Omental fat pad (tissue), 3 donors: ENCODE measurements at regions not wholly inside any gene's neighbourhood (a gene's known extent, or its start where the extent isn't known, plus 50 kb on each side); places are given as distances from the start of the nearest gene placed in this dataset.

ENCODE experiments used
- ATAC-seq: fragments of 150-250 bp; one replicate; pipeline ENCODE4 v1.9.1; 2016; ENCODE audit warnings: mild to moderate bottlenecking, moderate library complexity; ENCODE audit not compliant: low FRiP score
- DNase-seq: peaks from one replicate; pipeline ENCODE4 v3.0.0-alpha.2; 2019; ENCODE audit warnings: low spot score
- CTCF ChIP-seq, 3 donors: fragments of 450-650 bp; IDR thresholded peaks; one replicate each; pipeline ENCODE4 v1.5.1; 2016 to 2017; ENCODE audit warnings: antibody characterized with exemption in 3 of 3, mild to moderate bottlenecking in 3 of 3, moderate library complexity in 2 of 3

GRCh38 chr17:77753246-77753645, 205.3 kb upstream of the TNRC6C start:
- TF ChIP-seq CTCF (IDR thresholded peaks at IDR 0.05) = no peak
- DNase-seq (no peak), ATAC-seq (no peak)

DNA sequence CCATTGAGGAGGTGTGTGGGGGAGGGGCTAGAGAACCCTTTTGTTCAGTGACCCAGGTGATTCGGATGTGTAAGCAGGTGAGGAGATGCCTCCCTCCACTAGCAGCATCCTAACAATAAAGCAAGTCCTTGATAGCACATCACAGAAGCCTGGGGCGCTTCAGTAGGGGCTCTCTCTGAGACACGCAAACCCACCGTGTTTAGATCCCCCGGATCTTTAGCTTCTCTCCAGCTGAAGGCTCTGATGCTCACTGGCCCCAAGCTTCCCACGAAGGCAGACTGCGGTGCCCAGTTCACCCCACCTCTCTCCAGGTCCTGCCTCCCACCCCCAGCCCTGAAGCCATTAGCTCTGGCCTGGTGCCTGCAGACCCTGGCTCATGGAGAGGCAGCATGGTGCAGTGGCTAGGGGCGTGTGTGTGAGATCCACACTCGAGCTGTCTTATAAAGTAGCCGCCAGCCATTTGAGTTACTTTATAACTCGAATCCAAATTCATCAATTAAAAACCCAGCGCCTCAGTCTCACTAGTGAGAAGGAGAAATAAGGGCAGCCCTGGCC, 204.7 kb upstream of the TNRC6C start:
- no peak for TF ChIP-seq CTCF (IDR thresholded peaks at IDR 0.05)
- ATAC-seq (no peak), DNase-seq (no peak)

- TF ChIP-seq CTCF (IDR thresholded peaks at IDR 0.05) = no peak
- ATAC-seq (no peak), DNase-seq (no peak)
Observed at GRCh38 chr17:77754956-77755355, 203.5 kb upstream of the TNRC6C start.

GRCh38 chr17:77755410-77755963, 203.0 kb upstream of the TNRC6C start:
- ATAC-seq (no peak), DNase-seq (no peak)
- TF ChIP-seq CTCF (IDR thresholded peaks at IDR 0.05) = no peak

DNA sequence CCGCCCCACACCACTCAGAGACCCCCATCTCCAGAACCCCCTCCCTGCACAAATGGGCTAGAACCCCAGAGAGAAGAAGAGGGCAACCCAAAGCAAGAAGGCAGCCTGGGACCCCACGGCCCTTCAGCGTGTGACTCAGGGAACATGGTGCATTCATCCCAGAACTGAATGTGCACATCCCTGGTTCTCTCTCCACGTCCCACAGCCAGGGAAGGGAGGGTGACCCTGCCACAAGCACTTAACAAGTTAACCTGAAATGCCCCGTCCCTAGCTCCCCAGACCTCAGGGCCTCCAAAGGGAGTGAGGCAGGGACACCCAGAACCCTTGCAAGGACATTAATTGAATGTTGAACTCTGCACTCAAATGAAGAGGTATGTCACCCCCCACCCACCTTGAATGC, 202.5 kb upstream of the TNRC6C start:
- no peak for TF ChIP-seq CTCF (IDR thresholded peaks at IDR 0.05)
- ATAC-seq (no peak), DNase-seq (no peak)

- DNase-seq = no peak
- no peak for TF ChIP-seq CTCF (IDR thresholded peaks at IDR 0.05)
- ATAC-seq = no peak
Observed at GRCh38 chr17:77756846-77757560, 201.5 kb upstream of the TNRC6C start.

DNA sequence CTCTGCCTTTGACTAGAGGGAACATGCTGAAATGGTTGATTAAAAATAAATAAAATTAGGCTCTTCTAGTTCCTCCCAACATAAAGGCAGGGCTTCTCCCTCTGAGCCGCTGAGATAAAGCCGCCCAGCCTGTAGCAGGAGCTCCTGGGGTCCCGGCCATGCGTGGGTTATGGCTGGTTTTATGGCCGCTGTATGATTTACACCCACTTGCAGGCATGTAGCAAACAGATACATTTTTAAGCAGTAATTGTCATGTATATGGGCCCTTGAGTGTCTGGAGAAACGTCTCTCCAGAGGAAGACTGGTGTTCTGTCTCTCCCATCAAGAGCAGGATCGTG, 201.0 kb upstream of the TNRC6C start:
- ATAC-seq = no peak
- no peak for DNase-seq
- TF ChIP-seq CTCF (IDR thresholded peaks at IDR 0.05) = no peak
